HG02763 (cell line): ENCODE measurements at regions not wholly inside any gene's neighbourhood (a gene's known extent, or its start where the extent isn't known, plus 50 kb on each side); places are given as distances from the start of the nearest gene placed in this dataset.
"Not testable (repeated sequence)": the region's sequence is repeated elsewhere in the genome, so short reads cannot be mapped to it uniquely, and the experiment has no call there.

Experiments used
- ATAC-seq: cut with Tn5 transposase; IDR thresholded peaks from one replicate; pipeline ENCODE4 v1.9.1; 2021; ENCODE audit warnings: mild to moderate bottlenecking, moderate library complexity; ENCODE audit not compliant: unreplicated experiment

DNA sequence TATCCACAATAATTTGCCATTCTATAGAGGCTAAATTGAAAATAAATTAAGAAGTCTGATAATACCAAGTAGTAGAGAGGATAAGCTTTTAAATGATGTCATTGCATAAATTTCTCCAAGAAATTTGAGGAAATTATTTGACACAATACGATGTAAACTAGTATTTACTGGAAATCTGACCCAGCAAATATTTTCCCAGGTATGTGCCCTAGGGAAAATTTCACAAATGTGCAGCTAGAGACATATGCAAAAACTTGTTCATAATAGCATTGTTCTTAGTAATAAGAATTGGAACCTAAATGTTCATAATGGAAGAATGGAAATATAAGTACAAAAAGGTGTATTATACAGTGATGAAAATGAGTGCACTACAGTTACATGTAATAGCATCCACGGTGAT lies 888.8 kb upstream of the SOX11 start:
- no peak for ATAC-seq

- not testable (repeated sequence) for ATAC-seq
Observed at GRCh38 chr2:4814137-4814536, 878.0 kb upstream of the SOX11 start.

DNA sequence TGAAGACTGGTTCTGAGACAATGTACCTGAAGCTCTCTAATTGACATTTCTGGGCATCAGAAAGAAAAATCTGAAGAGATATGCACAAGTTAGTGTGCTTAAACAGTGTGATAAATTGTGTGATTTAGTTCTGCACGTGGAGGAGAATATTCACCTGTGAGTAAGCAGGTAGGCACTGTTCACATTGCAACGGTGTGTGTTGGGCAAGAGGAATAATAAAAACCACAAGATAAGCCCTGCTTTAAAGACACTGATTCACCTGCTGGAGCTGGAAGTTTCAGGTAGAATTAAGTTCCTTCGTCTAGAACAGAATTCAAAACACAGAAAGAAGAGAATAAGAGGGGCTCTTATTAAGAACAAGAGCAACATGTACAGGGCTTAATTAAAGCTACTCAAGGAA lies 864.3 kb upstream of the SOX11 start:
- ATAC-seq: no peak

- ATAC-seq: no peak
Observed at GRCh38 chr2:4828682-4829374, 863.4 kb upstream of the SOX11 start.

- no peak for ATAC-seq
Observed at GRCh38 chr2:4831751-4832150, 860.4 kb upstream of the SOX11 start.

DNA sequence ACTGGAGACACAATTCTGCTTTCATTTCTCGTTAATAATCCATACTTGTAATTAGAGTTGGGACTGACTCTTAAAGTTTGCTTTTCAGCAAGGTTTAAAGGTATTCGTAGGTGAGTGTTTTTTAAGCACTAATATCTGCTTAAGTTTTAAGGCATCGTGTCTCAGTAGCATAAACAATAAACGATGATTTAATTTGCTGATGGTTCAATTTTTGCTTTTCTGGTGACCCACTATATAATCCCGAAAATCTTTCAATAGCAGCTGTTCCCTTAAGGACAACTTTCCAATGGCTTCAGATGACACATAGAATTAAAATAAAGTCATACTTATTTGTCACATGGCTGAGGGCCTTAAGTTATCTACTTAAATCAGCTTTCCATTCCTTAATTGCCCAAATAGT lies 859.5 kb upstream of the SOX11 start:
- ATAC-seq: no peak

- ATAC-seq: no peak
Observed at GRCh38 chr2:4838626-4839025, 853.6 kb upstream of the SOX11 start.

DNA sequence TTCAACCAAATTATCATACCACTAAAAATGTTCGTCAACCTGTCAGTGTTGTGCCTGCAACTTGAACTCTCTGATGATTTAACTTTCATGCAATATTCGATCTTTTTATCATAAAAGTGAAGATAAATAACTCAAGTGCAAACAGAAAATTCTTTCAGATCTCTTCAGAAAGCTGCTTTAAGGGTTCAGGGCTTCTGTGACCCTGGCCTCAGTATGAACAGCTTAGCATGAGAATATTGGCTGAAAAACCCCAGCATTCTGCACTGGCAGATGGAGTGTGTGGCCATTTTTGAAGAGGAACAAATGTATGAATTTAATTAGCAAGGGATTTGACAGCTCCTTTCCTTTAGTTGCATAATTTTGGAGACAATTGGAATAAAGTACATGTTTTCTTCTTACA lies 851.4 kb upstream of the SOX11 start:
- ATAC-seq: no peak

DNA sequence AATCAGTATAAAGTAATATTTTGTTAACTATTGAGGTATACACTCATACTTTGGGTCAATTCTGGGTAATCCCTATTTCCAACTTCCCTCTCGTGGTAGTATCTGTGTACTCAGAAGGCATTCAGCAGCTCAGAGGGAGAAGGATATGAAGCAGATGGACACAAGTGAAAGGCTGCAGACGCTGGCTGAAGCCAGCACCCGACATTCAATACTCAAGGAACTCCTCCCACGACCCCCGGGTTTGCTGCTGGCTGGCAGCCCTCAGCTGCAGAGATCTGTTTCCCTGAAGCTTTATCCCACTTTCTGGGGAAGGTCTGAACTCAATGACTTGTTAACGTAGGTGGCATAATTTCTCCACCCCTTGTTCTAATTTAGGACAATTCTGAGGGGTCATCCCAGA lies 847.3 kb upstream of the SOX11 start:
- no peak for ATAC-seq

DNA sequence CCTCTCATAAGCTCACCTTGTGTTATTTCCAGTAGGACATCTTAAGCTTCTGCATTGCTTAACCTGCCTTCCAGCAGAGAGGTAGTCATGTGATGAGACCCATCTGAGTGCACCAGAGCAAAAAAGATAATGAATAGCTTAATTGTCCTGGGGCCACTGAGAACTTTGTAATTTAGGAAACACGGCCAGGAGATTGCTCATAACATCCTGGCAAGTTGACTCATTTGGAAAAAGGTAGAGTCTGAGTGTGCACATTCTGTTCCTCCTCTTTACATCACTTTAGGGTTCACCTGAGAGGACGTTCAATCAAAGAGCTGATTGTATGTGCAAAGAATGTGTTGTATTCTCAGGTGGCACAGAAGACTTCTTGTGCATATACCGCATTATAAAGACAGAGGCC lies 830.2 kb upstream of the SOX11 start:
- no peak for ATAC-seq

DNA sequence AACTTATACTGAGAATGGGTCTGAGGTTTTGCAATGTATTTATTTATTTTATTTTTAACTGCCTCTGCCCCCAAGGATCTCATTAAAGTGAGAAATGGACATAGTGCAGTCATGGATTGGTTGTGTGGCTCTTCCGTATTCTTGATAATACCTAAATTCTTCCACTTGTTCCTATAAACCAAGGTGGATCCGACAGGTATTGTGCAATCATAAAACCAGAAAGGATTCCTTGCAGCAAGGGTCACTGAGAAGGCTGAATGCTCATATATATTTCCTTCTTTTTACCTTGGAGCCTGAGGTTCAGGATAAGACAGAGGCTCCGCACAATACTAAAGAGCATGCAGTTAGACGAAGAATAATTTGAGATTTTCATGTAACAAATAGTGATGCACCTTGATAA lies 826.0 kb upstream of the SOX11 start:
- no peak for ATAC-seq

DNA sequence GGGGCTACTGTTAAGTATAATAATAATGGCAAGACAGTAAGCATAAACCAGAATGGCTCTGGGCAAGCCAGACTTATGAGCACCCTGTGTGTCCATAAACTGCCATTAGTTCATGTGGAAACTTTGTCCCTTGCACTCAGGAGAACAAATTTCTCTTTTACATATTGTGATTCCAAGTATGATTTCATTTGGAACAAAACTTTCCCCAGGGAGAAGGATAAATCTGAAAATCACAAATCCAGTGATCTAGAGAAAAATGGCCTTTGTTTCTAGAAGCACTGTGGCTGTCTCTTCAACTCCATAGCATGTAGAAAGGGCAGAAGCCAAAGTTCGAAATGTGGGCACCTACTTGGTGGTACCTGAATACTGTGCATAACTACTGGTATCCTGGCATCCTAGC lies 823.7 kb upstream of the SOX11 start:
- no peak for ATAC-seq

- no peak for ATAC-seq
Observed at GRCh38 chr2:4869154-4869553, 823.0 kb upstream of the SOX11 start.

- no peak for ATAC-seq
Observed at GRCh38 chr2:4873364-4873763, 818.8 kb upstream of the SOX11 start.

DNA sequence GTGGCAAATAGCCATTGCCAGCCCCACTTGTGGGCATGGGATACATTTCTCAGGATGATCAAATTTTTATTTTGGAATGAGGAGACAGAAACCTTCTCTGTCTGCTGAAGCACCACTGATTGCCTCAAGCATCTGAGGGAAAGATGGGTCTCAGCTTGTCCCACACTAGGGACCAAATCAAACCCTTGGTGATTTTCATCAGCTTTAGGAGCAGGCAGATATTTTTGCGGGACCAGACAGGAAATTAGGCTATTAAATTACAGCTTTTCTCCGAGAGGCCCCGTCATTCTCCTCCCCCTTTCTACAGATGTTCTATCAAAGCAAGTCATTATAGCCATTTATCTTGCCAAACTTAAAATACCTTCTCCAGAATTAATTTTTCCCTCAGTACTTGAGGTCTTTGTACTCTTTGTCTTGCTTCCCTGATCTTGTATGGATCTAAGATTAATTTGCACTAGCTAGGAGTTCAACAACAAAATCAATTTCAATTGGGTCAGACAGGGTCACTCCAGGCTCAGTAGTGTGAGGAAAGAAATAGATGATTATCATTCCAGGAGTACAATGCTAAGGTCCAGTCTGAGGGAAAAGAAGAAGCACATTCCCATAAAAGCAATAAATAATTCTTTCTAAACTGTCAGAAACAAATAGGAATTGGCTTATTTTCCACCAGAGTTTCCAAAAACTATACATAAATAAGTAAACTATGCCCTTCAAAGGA lies 818.1 kb upstream of the SOX11 start:
- ATAC-seq: no peak

DNA sequence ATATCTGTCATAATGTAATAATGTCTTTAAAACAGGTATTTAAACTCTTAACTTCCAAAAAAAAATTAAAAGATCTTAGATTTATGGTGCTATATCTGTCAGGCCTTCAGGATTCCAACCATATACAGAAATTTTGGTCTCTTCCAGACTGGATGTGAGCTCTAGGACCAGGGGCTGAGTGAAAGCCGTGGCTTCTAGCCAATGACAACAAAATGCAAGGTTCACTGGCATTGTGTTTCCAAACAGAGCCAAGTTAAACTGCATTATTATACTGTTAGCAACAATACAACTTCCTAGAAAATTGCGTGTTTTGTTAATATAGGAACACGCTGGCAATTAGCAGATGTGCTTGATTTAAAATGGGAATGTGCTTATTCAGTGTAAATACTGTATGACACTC lies 809.8 kb upstream of the SOX11 start:
- no peak for ATAC-seq

GRCh38 chr2:4882941-4883340 lies 809.2 kb upstream of the SOX11 start:
- ATAC-seq: no peak

GRCh38 chr2:4883375-4883774 lies 808.8 kb upstream of the SOX11 start:
- no peak for ATAC-seq

DNA sequence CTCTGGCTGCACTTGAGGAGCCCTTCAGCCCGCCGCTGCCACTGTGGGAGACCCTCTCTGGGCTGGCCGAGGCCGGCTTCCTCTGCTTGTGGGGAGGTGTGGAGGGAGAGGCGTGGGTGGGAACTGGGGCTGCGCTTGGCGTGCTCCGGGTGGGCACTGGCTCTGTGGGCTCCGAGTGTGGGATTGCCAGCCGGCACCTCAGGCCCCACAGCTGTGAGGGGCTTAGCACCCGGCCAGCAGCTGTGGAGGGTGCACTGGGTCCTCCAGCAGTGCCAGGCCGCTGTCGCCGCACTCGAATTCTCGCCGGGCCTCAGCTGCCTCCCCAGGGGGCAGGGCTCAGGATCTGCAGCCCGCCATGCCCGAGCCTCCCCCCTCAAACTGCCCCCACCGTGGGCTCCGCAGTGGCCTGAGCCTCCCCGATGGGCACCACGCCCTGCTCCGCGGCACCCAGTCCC lies 808.0 kb upstream of the SOX11 start:
- ATAC-seq: no peak

DNA sequence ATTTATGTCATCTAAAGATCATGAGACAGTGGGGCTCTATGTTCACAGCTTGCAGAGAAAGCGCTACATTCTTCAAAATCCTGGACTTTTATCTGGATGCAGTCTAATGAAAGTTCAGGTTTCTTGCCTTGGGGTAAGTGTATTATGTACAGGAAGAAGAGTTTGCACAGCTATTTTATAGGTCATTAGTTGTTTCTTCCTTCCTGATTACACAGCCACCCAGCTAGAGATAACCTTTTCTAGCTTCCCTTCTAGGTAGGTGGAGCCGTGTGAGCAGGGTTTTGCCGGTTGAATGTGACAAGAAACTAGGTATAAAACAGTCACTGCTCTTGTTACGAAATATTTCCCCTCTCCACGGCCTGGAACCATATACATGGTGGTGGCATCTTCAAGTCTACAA lies 800.8 kb upstream of the SOX11 start:
- no peak for ATAC-seq

DNA sequence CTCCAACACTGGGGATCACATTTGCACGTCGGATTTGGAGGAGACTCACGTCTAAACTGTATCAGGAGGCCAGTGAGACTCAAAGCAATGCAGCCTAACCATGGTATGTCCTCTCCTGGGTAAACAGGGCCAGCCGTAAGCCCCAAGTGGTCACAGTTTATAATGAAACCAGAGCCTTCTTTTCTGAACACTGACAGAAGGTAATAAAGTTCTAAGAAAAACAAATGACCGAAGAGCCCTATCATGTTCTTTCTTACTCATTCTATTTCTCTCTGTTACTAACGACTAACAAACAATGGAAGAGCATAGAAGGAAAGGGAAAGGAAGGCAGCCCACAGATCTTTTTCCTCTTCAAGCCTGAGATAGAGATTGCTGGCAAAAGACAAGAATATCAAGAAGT lies 796.8 kb upstream of the SOX11 start:
- ATAC-seq: no peak

DNA sequence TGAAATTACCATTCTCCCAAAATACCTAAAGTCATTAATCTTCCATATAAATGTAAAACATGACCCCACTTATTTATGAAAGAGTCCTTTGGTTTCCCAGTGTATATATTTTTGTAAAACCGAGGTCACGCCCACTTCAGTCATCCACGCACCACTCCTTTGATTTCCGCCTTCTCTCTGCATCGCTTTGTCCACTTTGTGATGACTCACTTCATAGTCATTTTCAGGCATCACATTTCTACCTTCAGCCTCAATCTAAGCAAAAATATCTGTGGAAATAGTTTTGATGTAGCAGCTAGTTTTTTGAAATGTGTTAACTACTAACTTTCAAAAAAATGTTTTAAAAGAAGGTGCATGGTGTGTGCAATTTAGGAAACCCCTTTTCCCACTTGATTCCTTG lies 793.5 kb upstream of the SOX11 start:
- no peak for ATAC-seq

GRCh38 chr2:4900242-4900641 lies 791.9 kb upstream of the SOX11 start:
- ATAC-seq: no peak
